Esophagus muscularis mucosa (tissue), 4 donors: ENCODE measurements at regions not wholly inside any gene's neighbourhood (a gene's known extent, or its start where the extent isn't known, plus 50 kb on each side); places are given as distances from the start of the nearest gene placed in this dataset.

Source experiments
- DNase-seq: peaks from one replicate; pipeline ENCODE4 v3.0.0-alpha.2; 2017; ENCODE audit errors: extremely low spot score
- H3K27ac ChIP-seq, 4 donors: fragments of 200-600 bp; sonication (generic); replicated peaks in 1 of 4; 1 replicate in 3 of 4; 2 replicates in 1 of 4; pipeline ENCODE4 v1.5.1; 2016 to 2019; ENCODE audit warnings: mild to moderate bottlenecking in 1 of 4
- H3K27me3 ChIP-seq, 4 donors: fragments of 200-600 bp; sonication (generic); one replicate each; pipeline versions ENCODE4 v1.5.1 to v1.6.0; 2016 to 2019
- H3K36me3 ChIP-seq, 4 donors: fragments of 200-600 bp; sonication (generic); one replicate each; pipeline ENCODE4 v1.5.1; 2016 to 2019
- H3K4me1 ChIP-seq, 4 donors: fragments of 200-600 bp; sonication (generic); one replicate each; pipeline ENCODE4 v1.5.1; 2016 to 2019
- H3K4me3 ChIP-seq, 4 donors: fragments of 200-600 bp; sonication (generic); 1 replicate in 2 of 4; 2 replicates in 2 of 4; pipeline ENCODE4 v1.5.1; 2016 to 2019; ENCODE audit warnings: mild to moderate bottlenecking in 4 of 4, moderate library complexity in 1 of 4
- H3K9me3 ChIP-seq, 4 donors: fragments of 200-600 bp; sonication (generic); 1 replicate in 3 of 4; 2 replicates in 1 of 4; pipeline ENCODE4 v1.5.1; 2016 to 2019
- EP300 ChIP-seq: sonication (generic); formaldehyde crosslinking; IDR thresholded peaks from one replicate; pipeline ENCODE4 v1.6.1; 2017; ENCODE audit warnings: antibody characterized with exemption
- POLR2A ChIP-seq: fragments of 450-650 bp; IDR thresholded peaks from one replicate; pipeline ENCODE4 v1.6.1; 2017; ENCODE audit warnings: antibody characterized with exemption, moderate library complexity, mild to moderate bottlenecking, low read depth
- POLR2AphosphoS5 ChIP-seq, 2 donors: sonication (generic); formaldehyde crosslinking; IDR thresholded peaks; one replicate each; pipeline ENCODE4 v1.6.1; 2017; ENCODE audit warnings: antibody characterized with exemption in 2 of 2
- WGBS: methylation state at CpG from one replicate; pipeline ENCODE4 v1.1.5; 2018; 5-methylcytosine and 5-hydroxymethylcytosine counted together
- intact Hi-C: fragments of 100-400 bp; cut with DNase I; formaldehyde crosslinking; loops from one replicate; pipeline ENCODE4 v1.15.1; 2023
- TF ChIP-seq, protein P1 (sequence below), 3 experiments: fragments of 200-600 bp in 2 of 3; fragments of 450-650 bp in 1 of 3; sonication (generic) in 2 of 3; IDR thresholded peaks; one replicate each; pipeline ENCODE4 v1.5.1; 2017 to 2019; ENCODE audit warnings: antibody characterized with exemption in 3 of 3, mild to moderate bottlenecking in 2 of 3, moderate library complexity in 1 of 3

DNA sequence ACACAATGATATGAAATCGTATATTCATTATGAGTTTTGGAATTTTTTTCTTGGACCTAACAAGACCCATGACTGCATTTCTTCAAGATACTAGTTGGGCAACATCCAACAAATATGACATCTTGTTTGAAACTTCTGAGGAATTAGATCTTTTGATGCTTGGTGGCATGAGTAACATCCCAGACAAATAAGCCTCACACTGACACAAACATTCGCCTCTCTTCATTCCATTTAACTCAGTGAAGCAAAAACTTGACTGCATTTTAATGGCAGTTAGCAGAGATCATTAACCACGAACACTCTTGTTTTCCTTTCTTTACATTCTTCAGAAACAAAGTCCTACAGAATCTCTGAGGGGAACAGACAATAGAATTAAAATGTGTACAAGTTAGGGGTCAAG, 758.3 kb downstream of the C12orf50 start:
- WGBS = 38% methylated on average over 3 of the region's 3 CpGs
- intact Hi-C loops = no loop called here
- no peaks in the 10 kb centered on the region for H3K36me3 ChIP-seq
- no peak for DNase-seq
- no peak overlapping the region for H3K4me3 ChIP-seq
- no peaks in the 10 kb centered on the region for H3K9me3 ChIP-seq
- no peaks in the 10 kb centered on the region for H3K4me1 ChIP-seq
- H3K27ac ChIP-seq = no peak overlapping the region
- H3K27me3 ChIP-seq = no peaks in the 10 kb centered on the region
- TF ChIP-seq POLR2A (no peak), POLR2AphosphoS5 (IDR thresholded peaks at IDR 0.05) (no peak), EP300 (no peak)
- TF ChIP-seq, protein P1, sequence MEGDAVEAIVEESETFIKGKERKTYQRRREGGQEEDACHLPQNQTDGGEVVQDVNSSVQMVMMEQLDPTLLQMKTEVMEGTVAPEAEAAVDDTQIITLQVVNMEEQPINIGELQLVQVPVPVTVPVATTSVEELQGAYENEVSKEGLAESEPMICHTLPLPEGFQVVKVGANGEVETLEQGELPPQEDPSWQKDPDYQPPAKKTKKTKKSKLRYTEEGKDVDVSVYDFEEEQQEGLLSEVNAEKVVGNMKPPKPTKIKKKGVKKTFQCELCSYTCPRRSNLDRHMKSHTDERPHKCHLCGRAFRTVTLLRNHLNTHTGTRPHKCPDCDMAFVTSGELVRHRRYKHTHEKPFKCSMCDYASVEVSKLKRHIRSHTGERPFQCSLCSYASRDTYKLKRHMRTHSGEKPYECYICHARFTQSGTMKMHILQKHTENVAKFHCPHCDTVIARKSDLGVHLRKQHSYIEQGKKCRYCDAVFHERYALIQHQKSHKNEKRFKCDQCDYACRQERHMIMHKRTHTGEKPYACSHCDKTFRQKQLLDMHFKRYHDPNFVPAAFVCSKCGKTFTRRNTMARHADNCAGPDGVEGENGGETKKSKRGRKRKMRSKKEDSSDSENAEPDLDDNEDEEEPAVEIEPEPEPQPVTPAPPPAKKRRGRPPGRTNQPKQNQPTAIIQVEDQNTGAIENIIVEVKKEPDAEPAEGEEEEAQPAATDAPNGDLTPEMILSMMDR (IDR thresholded peaks at IDR 0.05) = no peak

DNA sequence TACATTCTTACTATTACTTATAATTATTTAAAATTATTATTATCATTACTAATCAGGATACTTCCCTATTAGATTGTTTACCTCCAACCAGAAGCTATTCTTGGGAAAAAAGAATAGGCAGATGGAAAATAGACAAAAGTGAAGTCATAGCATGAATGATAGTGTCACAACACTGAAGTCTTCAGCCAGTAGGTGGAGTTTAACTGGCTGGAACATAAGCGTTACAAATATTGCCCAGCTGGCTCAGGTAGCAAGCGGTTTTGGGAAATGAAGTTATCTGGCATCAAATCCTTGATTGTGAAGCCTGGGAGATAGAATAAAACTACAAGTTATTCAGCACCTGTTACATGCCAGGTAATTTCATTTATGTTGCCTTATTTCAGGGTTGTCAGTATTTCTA, 762.9 kb downstream of the C12orf50 start:
- no peak overlapping the region for H3K4me3 ChIP-seq
- no peaks in the 10 kb centered on the region for H3K4me1 ChIP-seq
- H3K27me3 ChIP-seq = no peaks in the 10 kb centered on the region
- no peak overlapping the region for H3K27ac ChIP-seq
- H3K36me3 ChIP-seq = no peaks in the 10 kb centered on the region
- WGBS = 60% methylated on average over 2 of the region's 2 CpGs
- no peak for DNase-seq
- H3K9me3 ChIP-seq = no peaks in the 10 kb centered on the region
- intact Hi-C loops = no loop called here
- no peak for TF ChIP-seq POLR2A
- TF ChIP-seq EP300 = no peak
- TF ChIP-seq POLR2AphosphoS5 (IDR thresholded peaks at IDR 0.05) = no peak
- TF ChIP-seq, protein P1 (IDR thresholded peaks at IDR 0.05) = no peak

DNA sequence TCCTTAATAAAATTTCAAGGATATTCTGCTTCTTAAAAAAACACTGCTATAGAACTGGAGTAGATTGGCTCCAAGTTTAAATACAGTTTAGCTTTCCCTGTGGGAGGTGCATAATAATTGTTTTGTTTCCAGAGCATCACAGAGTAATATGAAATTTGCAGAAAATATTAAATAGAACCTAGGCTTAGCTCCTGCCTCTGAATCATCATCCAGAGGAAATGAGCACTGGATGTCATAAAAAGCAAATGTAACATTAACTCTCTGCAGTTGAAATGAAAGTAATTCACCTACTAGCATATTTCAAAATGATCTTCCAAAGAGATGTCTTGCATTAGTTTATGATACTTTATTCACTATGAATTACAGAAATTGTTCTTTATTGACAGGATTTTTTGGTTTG, 769.8 kb downstream of the C12orf50 start:
- TF ChIP-seq POLR2AphosphoS5 (IDR thresholded peaks at IDR 0.05) (no peak), POLR2A (no peak), EP300 (no peak)
- TF ChIP-seq, protein P1 (IDR thresholded peaks at IDR 0.05) = no peak
- no peak for DNase-seq
- H3K4me1 ChIP-seq = no peaks in the 10 kb centered on the region
- no peak overlapping the region for H3K4me3 ChIP-seq
- H3K27ac ChIP-seq = no peak overlapping the region
- H3K27me3 ChIP-seq = no peaks in the 10 kb centered on the region
- H3K9me3 ChIP-seq = no peaks in the 10 kb centered on the region
- intact Hi-C loops = no loop called here
- no peaks in the 10 kb centered on the region for H3K36me3 ChIP-seq

DNA sequence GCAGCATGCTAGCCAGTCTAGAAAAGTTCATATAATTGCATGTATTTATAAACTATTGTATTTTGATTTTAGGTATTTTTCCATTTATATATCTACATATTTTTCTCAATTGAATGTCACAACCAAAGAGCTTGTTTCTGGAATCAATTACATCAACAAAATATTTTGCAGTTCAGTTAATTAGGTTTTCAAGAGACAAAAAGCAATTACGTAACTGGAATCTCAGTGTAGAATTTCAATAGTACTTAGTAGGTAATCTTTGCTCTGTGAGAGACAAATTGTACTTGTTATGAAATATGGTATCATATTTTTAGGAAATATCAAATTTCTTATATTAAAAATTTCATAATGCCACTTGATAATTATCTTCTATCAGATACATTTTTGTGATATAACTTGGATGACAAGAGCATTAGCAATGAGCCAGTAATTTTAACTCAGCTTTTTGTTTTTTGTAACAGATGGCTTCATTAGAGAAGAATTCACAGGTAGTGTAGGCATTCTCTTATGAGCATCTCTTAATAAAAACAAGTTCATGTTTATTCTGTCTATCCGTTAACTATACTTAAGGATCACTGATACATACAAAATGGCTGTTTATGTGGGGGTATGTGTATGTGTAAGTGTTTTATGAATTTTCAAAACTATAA, 774.7 kb downstream of the C12orf50 start:
- no peak for TF ChIP-seq EP300
- no peak for TF ChIP-seq POLR2A
- no peak for TF ChIP-seq POLR2AphosphoS5 (IDR thresholded peaks at IDR 0.05)
- TF ChIP-seq, protein P1 (IDR thresholded peaks at IDR 0.05) = no peak
- DNase-seq = no peak

DNA sequence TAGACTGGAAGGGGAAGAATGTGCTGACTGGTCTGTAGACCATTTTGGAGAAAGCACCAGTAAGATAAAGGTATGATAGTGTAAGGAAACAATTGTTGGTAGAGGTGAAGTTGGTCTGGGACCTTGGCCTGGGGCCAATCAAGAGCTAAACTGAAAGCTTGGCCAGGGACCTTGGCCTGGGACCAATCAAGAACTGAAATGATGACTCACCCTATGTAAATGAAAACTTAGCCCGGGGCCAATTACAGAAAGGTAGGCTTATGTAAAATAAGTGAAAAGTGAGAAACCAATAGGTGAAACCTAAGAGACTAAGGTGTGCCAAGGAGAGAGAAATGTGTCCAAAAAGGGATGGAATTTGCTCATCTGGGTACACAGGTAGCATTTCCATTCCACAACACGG, 776.0 kb downstream of the C12orf50 start:
- no peaks in the 10 kb centered on the region for H3K9me3 ChIP-seq
- no peak for DNase-seq
- no peaks in the 10 kb centered on the region for H3K4me1 ChIP-seq
- H3K27me3 ChIP-seq = no peaks in the 10 kb centered on the region
- no peaks in the 10 kb centered on the region for H3K36me3 ChIP-seq
- WGBS = 74% methylated on average over 2 of the region's 2 CpGs
- no peak overlapping the region for H3K27ac ChIP-seq
- intact Hi-C loops = no loop called here
- TF ChIP-seq POLR2A (no peak), POLR2AphosphoS5 (IDR thresholded peaks at IDR 0.05) (no peak), EP300 (no peak)
- TF ChIP-seq, protein P1 (IDR thresholded peaks at IDR 0.05) = no peak
- no peak overlapping the region for H3K4me3 ChIP-seq

More for the DNA sequence above, 774.7 kb downstream of the C12orf50 start:
- H3K4me3 ChIP-seq = no peak overlapping the region
- no peaks in the 10 kb centered on the region for H3K9me3 ChIP-seq
- no peaks in the 10 kb centered on the region for H3K4me1 ChIP-seq
- no peaks in the 10 kb centered on the region for H3K36me3 ChIP-seq
- intact Hi-C loops = no loop called here
- no peak overlapping the region for H3K27ac ChIP-seq
- H3K27me3 ChIP-seq = no peaks in the 10 kb centered on the region
- WGBS = 88% methylated on average over 2 of the region's 2 CpGs
